H1 (cell line): ENCODE measurements at regions not wholly inside any gene's neighbourhood (a gene's known extent, or its start where the extent isn't known, plus 50 kb on each side); places are given as distances from the start of the nearest gene placed in this dataset.

Source experiments
- CTCF ChIA-PET: fragments of 300-600 bp; sonication (Branson Sonifier 250); formaldehyde crosslinking; loops from one replicate; lab custom pipeline; 2021; ENCODE audit not compliant: partially characterized antibody; lab: Charles Lee
- POLR2A ChIA-PET: fragments of 300-600 bp; sonication (Branson Sonifier 250); formaldehyde crosslinking; loops from one replicate; lab custom pipeline; 2021; ENCODE audit warnings: inconsistent platforms; ENCODE audit not compliant: partially characterized antibody; lab: Charles Lee
- DNase-seq, 2 experiments: peaks; one replicate each; pipeline versions ENCODE4 v3.0.0 to v3.0.0-alpha.2; 2010 to 2022; ENCODE audit warnings: low spot score in 2 of 2, low read depth in 1 of 2, mixed read lengths in 1 of 2
- FAIRE-seq: peaks from 2 replicates; lab custom pipeline; 2011; peaks lifted over from hg19 to GRCh38; lab: Jason Lieb, UNC
- H2AFZ ChIP-seq: 2 replicates; pipeline ENCODE4 v1.8.1; 2012; ENCODE audit warnings: low read length, inconsistent platforms
- H2AK5ac ChIP-seq: 2 replicates; pipeline ENCODE4 v1.6.1; 2013; ENCODE audit warnings: low read depth, low read length
- H2BK120ac ChIP-seq: replicated peaks from 2 replicates; pipeline ENCODE3; 2013; ENCODE audit warnings: low read depth, low read length, inconsistent platforms
- H2BK12ac ChIP-seq: 2 replicates; pipeline ENCODE4 v1.6.1; 2013; ENCODE audit warnings: low read depth, low read length
- H2BK15ac ChIP-seq: 2 replicates; pipeline ENCODE4 v1.6.1; 2013; ENCODE audit warnings: low read length
- H2BK20ac ChIP-seq: 2 replicates; pipeline ENCODE4 v1.6.1; 2013; ENCODE audit warnings: low read length
- H2BK5ac ChIP-seq: 2 replicates; pipeline ENCODE4 v1.6.1; 2013; ENCODE audit warnings: low read depth, low read length
- H3K14ac ChIP-seq: 2 replicates; pipeline ENCODE4 v1.6.1; 2013; ENCODE audit warnings: inconsistent platforms; ENCODE audit not compliant: insufficient read length
- H3K18ac ChIP-seq: 2 replicates; pipeline ENCODE4 v1.6.1; 2013; ENCODE audit warnings: low read length; ENCODE audit errors: extremely low read depth
- H3K23ac ChIP-seq: 2 replicates; pipeline ENCODE4 v1.6.1; 2013; ENCODE audit warnings: inconsistent platforms; ENCODE audit not compliant: insufficient read length
- H3K23me2 ChIP-seq: 2 replicates; pipeline ENCODE4 v1.6.1; 2013; ENCODE audit warnings: low read depth, low read length
- H3K27ac ChIP-seq: 2 replicates; pipeline ENCODE4 v1.6.1; 2011; ENCODE audit warnings: low read depth, low read length, inconsistent platforms
- H3K27me3 ChIP-seq, 4 experiments: replicated peaks in 1 of 4; 1 replicate in 1 of 4; 2 replicates in 3 of 4; pipeline versions ENCODE4 v1.6.1 to v1.8.1; 2011 to 2013; ENCODE audit warnings: low read length in 3 of 4, mild to moderate bottlenecking in 3 of 4, inconsistent platforms in 2 of 4, mixed read lengths in 2 of 4, moderate library complexity in 1 of 4; ENCODE audit not compliant: control insufficient read depth in 3 of 4, insufficient read depth in 3 of 4; ENCODE audit errors: extremely low read depth in 1 of 4
- H3K36me3 ChIP-seq, 4 experiments: 2 replicates each; pipeline versions ENCODE4 v1.6.1 to v1.8.1; 2011 to 2013; ENCODE audit warnings: mild to moderate bottlenecking in 4 of 4, low read length in 3 of 4, moderate library complexity in 2 of 4, control low read depth in 1 of 4, inconsistent platforms in 1 of 4; ENCODE audit not compliant: insufficient read depth in 4 of 4, control insufficient read depth in 2 of 4
- H3K4ac ChIP-seq: replicated peaks from 2 replicates; pipeline ENCODE3; 2013; ENCODE audit warnings: low read length, low read depth, mixed read lengths, inconsistent platforms; ENCODE audit not compliant: insufficient read length
- H3K4me1 ChIP-seq, 4 experiments: replicated peaks in 1 of 4; 1 replicate in 1 of 4; 2 replicates in 3 of 4; pipeline versions ENCODE4 v1.6.1 to v1.8.1; 2011 to 2013; ENCODE audit warnings: low read length in 3 of 4, inconsistent platforms in 2 of 4, mixed read lengths in 1 of 4; ENCODE audit not compliant: insufficient read depth in 4 of 4, control insufficient read depth in 3 of 4
- H3K4me2 ChIP-seq, 2 experiments: 2 replicates each; pipeline versions ENCODE4 v1.6.1 to v1.8.1; 2011 to 2013; ENCODE audit warnings: low read depth in 2 of 2, low read length in 2 of 2, control low read depth in 1 of 2, inconsistent platforms in 1 of 2, mild to moderate bottlenecking in 1 of 2; ENCODE audit not compliant: insufficient read depth in 1 of 2
- H3K4me3 ChIP-seq, 4 experiments: fragments of 200-600, 300-600 bp in 1 of 4; sonication (generic), shearing (Covaris generic), sonication (Bioruptor Twin) in 1 of 4; 2 replicates each; pipeline versions ENCODE4 v1.5.1 to v1.8.1; 2011 to 2016; ENCODE audit warnings: low read length in 4 of 4, low read depth in 3 of 4, control low read depth in 2 of 4, inconsistent platforms in 2 of 4, mild to moderate bottlenecking in 2 of 4, mixed read lengths in 1 of 4, moderate library complexity in 1 of 4; ENCODE audit not compliant: insufficient read depth in 2 of 4; ENCODE audit errors: extremely low read depth in 1 of 4
- H3K56ac ChIP-seq: replicated peaks from 2 replicates; pipeline ENCODE3; 2013; ENCODE audit warnings: low read depth, mild to moderate bottlenecking, mixed read lengths, low read length, inconsistent platforms; ENCODE audit not compliant: insufficient read length
- H3K79me1 ChIP-seq: 2 replicates; pipeline ENCODE4 v1.6.1; 2013; ENCODE audit warnings: low read depth, low read length, control low read depth
- H3K79me2 ChIP-seq, 2 experiments: 2 replicates each; pipeline versions ENCODE4 v1.6.1 to v1.8.1; 2012 to 2013; ENCODE audit warnings: low read length in 2 of 2, mild to moderate bottlenecking in 2 of 2, inconsistent platforms in 1 of 2; ENCODE audit not compliant: insufficient read depth in 2 of 2, control insufficient read depth in 1 of 2
- H3K9ac ChIP-seq, 4 experiments: replicated peaks in 1 of 4; 1 replicate in 1 of 4; 2 replicates in 3 of 4; pipeline versions ENCODE4 v1.6.1 to v1.8.1; 2011 to 2013; ENCODE audit warnings: low read depth in 3 of 4, low read length in 3 of 4, control low read depth in 2 of 4, mild to moderate bottlenecking in 2 of 4, moderate library complexity in 2 of 4, inconsistent platforms in 1 of 4; ENCODE audit errors: extremely low read depth in 1 of 4
- H3K9me3 ChIP-seq, 2 experiments: 2 replicates each; pipeline versions ENCODE4 v1.6.1 to v1.8.1; 2012 to 2013; ENCODE audit warnings: mild to moderate bottlenecking in 2 of 2, moderate library complexity in 2 of 2, control low read depth in 1 of 2, inconsistent platforms in 1 of 2, low read depth in 1 of 2, low read length in 1 of 2, mixed read lengths in 1 of 2; ENCODE audit not compliant: insufficient read depth in 2 of 2
- H4K20me1 ChIP-seq, 2 experiments: replicated peaks in 1 of 2; 2 replicates each; pipeline versions ENCODE3 to v1.8.1; 2011 to 2013; ENCODE audit warnings: inconsistent platforms in 2 of 2, low read length in 2 of 2, mild to moderate bottlenecking in 1 of 2; ENCODE audit not compliant: insufficient read depth in 2 of 2, control insufficient read depth in 1 of 2
- H4K5ac ChIP-seq: 2 replicates; pipeline ENCODE4 v1.6.1; 2013; ENCODE audit warnings: low read length, low read depth, mixed read lengths, inconsistent platforms; ENCODE audit not compliant: insufficient read length
- H4K8ac ChIP-seq: 2 replicates; pipeline ENCODE4 v1.8.0; 2013; ENCODE audit warnings: mild to moderate bottlenecking, moderate library complexity, low read length, inconsistent platforms; ENCODE audit not compliant: insufficient read depth; ENCODE audit errors: extremely low read depth
- H4K91ac ChIP-seq: replicated peaks from 2 replicates; pipeline ENCODE3; 2013; ENCODE audit warnings: low read length, mixed read lengths, inconsistent platforms; ENCODE audit not compliant: insufficient read length
- CREB1 ChIP-seq: IDR thresholded peaks from 2 replicates; pipeline ENCODE4 v1.6.1; 2012; ENCODE audit warnings: inconsistent platforms
- GABPA ChIP-seq: IDR thresholded peaks from 2 replicates; pipeline ENCODE4 v1.6.1; 2011; ENCODE audit warnings: mild to moderate bottlenecking, low read length, moderate library complexity, borderline replicate concordance; ENCODE audit not compliant: insufficient read depth
- POLR2A ChIP-seq, 2 experiments: IDR thresholded peaks; 1 replicate in 1 of 2; 2 replicates in 1 of 2; pipeline ENCODE4 v1.6.1; 2011; ENCODE audit warnings: low read depth in 2 of 2, low read length in 2 of 2, mild to moderate bottlenecking in 2 of 2; ENCODE audit errors: control extremely low read depth in 1 of 2
- RAD21 ChIP-seq, 2 experiments: IDR thresholded peaks in 1 of 2; conservative IDR thresholded peaks in 1 of 2; 2 replicates each; pipeline ENCODE4 v1.6.1; 2011; ENCODE audit warnings: low read depth in 2 of 2, low read length in 2 of 2, improper control_type of control experiment in 1 of 2, inconsistent platforms in 1 of 2, mild to moderate bottlenecking in 1 of 2, moderate library complexity in 1 of 2
- RFX5 ChIP-seq: IDR thresholded peaks from 2 replicates; pipeline ENCODE4 v1.6.1; 2011; ENCODE audit warnings: low read depth, low read length, improper control_type of control experiment, borderline replicate concordance
- TAF7 ChIP-seq: optimal IDR thresholded peaks from 2 replicates; pipeline ENCODE3; 2011; ENCODE audit warnings: low read depth, mild to moderate bottlenecking, inconsistent platforms, low read length, moderate library complexity, borderline replicate concordance
- WGBS, 2 experiments: shearing (Covaris generic) in 1 of 2; methylation state at CpG; one replicate each; pipeline versions ENCODE4 v1.1.6 to v1.1.7; 2013 to 2015; ENCODE audit warnings: low lambda C conversion rate in 2 of 2, mixed read lengths in 2 of 2, inconsistent platforms in 1 of 2, low coverage in 1 of 2, missing lambda C conversion rate in 1 of 2; ENCODE audit not compliant: insufficient replicate concordance in 2 of 2, insufficient coverage in 1 of 2, insufficient read length in 1 of 2; ENCODE audit errors: extremely low coverage in 1 of 2, missing lambda C conversion rate in 1 of 2; 5-methylcytosine and 5-hydroxymethylcytosine counted together

- Histone ChIP-seq H4K91ac (no peak overlapping the region), H2BK20ac (no peak overlapping the region), H3K4ac (no peak overlapping the region), H2BK120ac (no peak overlapping the region), H3K23ac (no peak overlapping the region), H3K9me3 (0 out of 4 replicates have a peak, but pooled peaks cover 0 to 2% of the 10 kb centered on the region in 2 experiments), H3K18ac (no peak overlapping the region), H3K27ac (no peak overlapping the region), H3K4me1 (no peaks in the 10 kb centered on the region), H3K14ac (no peak overlapping the region), H2AK5ac (no peak overlapping the region), H4K20me1 (no peaks in the 10 kb centered on the region), H3K4me3 (no peak overlapping the region), H2AFZ (no peak overlapping the region), H3K23me2 (no peaks in the 10 kb centered on the region), H2BK5ac (no peak overlapping the region), H3K36me3 (no peaks in the 10 kb centered on the region), H2BK15ac (no peak overlapping the region), H3K56ac (no peak overlapping the region), H3K4me2 (no peak overlapping the region), H2BK12ac (no peak overlapping the region), H3K27me3 (peaks cover 0 to 3% (median 2%) of the 10 kb centered on the region in 4 experiments; a peak in 3 of 7 replicates), H3K79me1 (no peaks in the 10 kb centered on the region), H4K5ac (no peak overlapping the region), H3K9ac (no peak overlapping the region), H4K8ac (no peak overlapping the region), H3K79me2 (no peaks in the 10 kb centered on the region)
- FAIRE-seq (no peak), DNase-seq (no peak)
- 73% methylated on average over 6 of the region's 6 CpGs; no CpG with 5 or more reads in 1 of the 2 experiments for WGBS, 2 experiments
- POLR2A ChIA-PET = interaction anchor here (1.3 to 4.6 kb wide), 2 partner anchors 24 to 479 kb away, joined by 3 to 26 read pairs; no protein-coding TSS in a partner anchor
- CTCF ChIA-PET = interaction anchor here (0.8 to 3.2 kb wide), 6 partner anchors 9 to 555 kb away, joined by 3 to 23 read pairs (median 5); no protein-coding TSS in a partner anchor
- TF ChIP-seq POLR2A (IDR thresholded peaks at IDR 0.05; ENCODE audit: control extremely low read depth in 1 of 2, low read depth in 2 of 2, low read length in 2 of 2) = no peak
- no peak for TF ChIP-seq RFX5
- TF ChIP-seq CREB1 = no peak
- no peak for TF ChIP-seq TAF7
- no peak for TF ChIP-seq RAD21 (IDR thresholded peaks at IDR 0.05 in 1 of 2, conservative IDR thresholded peaks at IDR 0.05 in 1 of 2; ENCODE audit: low read depth in 2 of 2, low read length in 2 of 2)
- TF ChIP-seq GABPA = no peak
Observed at GRCh38 chr2:121051311-121051710, 233.7 kb downstream of the TFCP2L1 start.
